Endothelial cell of umbilical vein (primary cell): ENCODE measurements at regions not wholly inside any gene's neighbourhood (a gene's known extent, or its start where the extent isn't known, plus 50 kb on each side); places are given as distances from the start of the nearest gene placed in this dataset.

Source experiments
- BruUV-seq: library from RNA; stranded (reverse); fragments of 400-500 nt; replicated peaks from 2 replicates; lab custom pipeline; 2021; lab: Mats Ljungman, UMichigan
- CTCF ChIA-PET: fragments of 300-600, 350-600 bp; sonication (Branson Sonifier 250); formaldehyde crosslinking; loops from one replicate; lab custom pipeline; 2021; ENCODE audit warnings: antibody characterized with exemption, inconsistent platforms; lab: Charles Lee
- POLR2A ChIA-PET: fragments of 300-600, 350-600 bp; sonication (Branson Sonifier 250); formaldehyde crosslinking; loops from one replicate; lab custom pipeline; 2021; ENCODE audit warnings: antibody characterized with exemption, inconsistent platforms; lab: Charles Lee
- DNase-seq: peaks from one replicate; pipeline ENCODE4 v3.0.0-alpha.2; 2011; ENCODE audit warnings: low read depth, low spot score
- FAIRE-seq: peaks from 2 replicates; lab custom pipeline; 2011; peaks lifted over from hg19 to GRCh38; lab: Jason Lieb, UNC
- H2AFZ ChIP-seq: 2 replicates; pipeline ENCODE4 v1.6.0; 2012; ENCODE audit warnings: low read depth, low read length, control low read depth, inconsistent platforms
- H3K27ac ChIP-seq: 2 replicates; pipeline ENCODE4 v1.5.1; 2011; ENCODE audit warnings: low read depth, mild to moderate bottlenecking, control low read depth, low read length, moderate library complexity; ENCODE audit not compliant: insufficient read depth
- H3K27me3 ChIP-seq, 2 experiments: 2 replicates each; pipeline versions ENCODE4 v1.6.0 to v1.6.1; 2011; ENCODE audit warnings: low read length in 2 of 2, mixed read lengths in 1 of 2; ENCODE audit not compliant: control insufficient read depth in 2 of 2, insufficient read depth in 2 of 2
- H3K36me3 ChIP-seq, 2 experiments: 2 replicates in 1 of 2; 3 replicates in 1 of 2; pipeline ENCODE4 v1.5.1; 2011; ENCODE audit warnings: low read length in 2 of 2, mild to moderate bottlenecking in 1 of 2, moderate library complexity in 1 of 2; ENCODE audit not compliant: control insufficient read depth in 2 of 2, insufficient read depth in 2 of 2; ENCODE audit errors: extremely low read depth in 1 of 2
- H3K4me1 ChIP-seq: 3 replicates; pipeline ENCODE4 v1.5.1; 2011; ENCODE audit warnings: mild to moderate bottlenecking, low read length; ENCODE audit not compliant: control insufficient read depth, insufficient read depth; ENCODE audit errors: extremely low read depth
- H3K4me2 ChIP-seq: 2 replicates; pipeline ENCODE4 v1.6.1; 2011; ENCODE audit warnings: low read length, control low read depth, mixed read lengths; ENCODE audit not compliant: insufficient read depth
- H3K4me3 ChIP-seq, 3 experiments: fragments of 200-600 bp in 1 of 3; sonication (generic), shearing (Covaris generic) in 1 of 3; replicated peaks in 1 of 3; 2 replicates each; pipeline ENCODE4 v1.5.1; 2011 to 2016; ENCODE audit warnings: control low read depth in 3 of 3, low read length in 3 of 3, mild to moderate bottlenecking in 2 of 3, inconsistent platforms in 1 of 3, low read depth in 1 of 3, moderate library complexity in 1 of 3; ENCODE audit not compliant: insufficient read depth in 1 of 3
- H3K79me2 ChIP-seq: 2 replicates; pipeline ENCODE4 v1.6.0; 2012; ENCODE audit warnings: low read length, inconsistent platforms; ENCODE audit not compliant: control insufficient read depth, insufficient read depth
- H3K9ac ChIP-seq: replicated peaks from 2 replicates; pipeline ENCODE3; 2011; ENCODE audit warnings: low read length, control low read depth; ENCODE audit not compliant: insufficient read depth; ENCODE audit errors: extremely low read depth
- H3K9me1 ChIP-seq: replicated peaks from 3 replicates; pipeline ENCODE4 v1.6.0; 2011; ENCODE audit warnings: mild to moderate bottlenecking, low read length; ENCODE audit not compliant: control insufficient read depth, insufficient read depth; ENCODE audit errors: extremely low read depth
- H3K9me3 ChIP-seq: replicated peaks from 2 replicates; pipeline ENCODE4 v1.5.1; 2012; ENCODE audit warnings: low read length, inconsistent platforms; ENCODE audit not compliant: control insufficient read depth, insufficient read depth
- H4K20me1 ChIP-seq: replicated peaks from 2 replicates; pipeline ENCODE3; 2011; ENCODE audit warnings: mild to moderate bottlenecking, low read length; ENCODE audit not compliant: control insufficient read depth, insufficient read depth; ENCODE audit errors: extremely low read depth
- CTCF ChIP-seq, 2 donors: IDR thresholded peaks; 1 replicate in 1 of 2; 2 replicates in 1 of 2; pipeline ENCODE4 v1.5.1; 2011; ENCODE audit warnings: low read length in 2 of 2, mild to moderate bottlenecking in 2 of 2, moderate library complexity in 2 of 2, control low read depth in 1 of 2, inconsistent platforms in 1 of 2, low read depth in 1 of 2; ENCODE audit not compliant: insufficient read depth in 1 of 2; ENCODE audit errors: extremely low read depth in 1 of 2
- EZH2 ChIP-seq: IDR thresholded peaks from 2 replicates; pipeline ENCODE4 v1.6.1; 2012; ENCODE audit warnings: borderline replicate concordance, low read depth, mild to moderate bottlenecking, moderate library complexity, low read length, inconsistent platforms; ENCODE audit not compliant: severe bottlenecking
- FOS ChIP-seq: IDR thresholded peaks from 2 replicates; pipeline ENCODE4 v1.6.1; 2011; ENCODE audit warnings: mild to moderate bottlenecking, low read length, moderate library complexity, borderline replicate concordance; ENCODE audit not compliant: insufficient read depth
- GATA2 ChIP-seq: IDR thresholded peaks from 2 replicates; pipeline ENCODE4 v1.7.0; 2011; ENCODE audit warnings: low read depth, mild to moderate bottlenecking, moderate library complexity, mixed read lengths, low read length; ENCODE audit not compliant: insufficient read length, insufficient read depth
- JUN ChIP-seq: IDR thresholded peaks from 2 replicates; pipeline ENCODE4 v1.6.1; 2011; ENCODE audit warnings: borderline replicate concordance, low read depth; ENCODE audit not compliant: insufficient read length, insufficient read depth
- MAX ChIP-seq: IDR thresholded peaks from 2 replicates; pipeline ENCODE4 v1.6.1; 2011; ENCODE audit not compliant: insufficient read depth, insufficient read length
- MYC ChIP-seq: IDR thresholded peaks from one replicate; pipeline ENCODE4 v1.6.1; 2011; ENCODE audit warnings: mild to moderate bottlenecking, low read depth, low read length
- POLR2A ChIP-seq: IDR thresholded peaks from 2 replicates; pipeline ENCODE4 v1.6.1; 2012; ENCODE audit warnings: low read depth, mild to moderate bottlenecking, control low read depth, low read length
- POLR2AphosphoS5 ChIP-seq: IDR thresholded peaks from 2 replicates; pipeline ENCODE4 v1.6.1; 2012; ENCODE audit warnings: low read depth, mild to moderate bottlenecking, control low read depth, low read length, moderate library complexity; ENCODE audit not compliant: insufficient read depth
- dilution Hi-C: fragments of 300-500 bp; cut with MboI; formaldehyde crosslinking; loops from one replicate; pipeline ENCODE4 v1.15.0; 2019; ENCODE audit warnings: low sequenced_read_pairs; ENCODE audit not compliant: extremely low pct_ligation_motif_present
- intact Hi-C: fragments of 100-400 bp; cut with micrococcal nuclease; formaldehyde crosslinking; loops from one replicate; pipeline ENCODE4 v1.10.0; 2022

- Histone ChIP-seq H3K79me2 (no peaks in the 10 kb centered on the region), H2AFZ (no peak overlapping the region), H3K36me3 (no peaks in the 10 kb centered on the region), H3K9ac (no peak overlapping the region), H4K20me1 (no peaks in the 10 kb centered on the region), H3K27ac (no peak overlapping the region), H3K4me3 (no peak overlapping the region), H3K27me3 (peaks cover 27 to 44% of the 10 kb centered on the region in 2 experiments), H3K4me1 (no peaks in the 10 kb centered on the region), H3K9me3 (no peaks in the 10 kb centered on the region), H3K4me2 (no peak overlapping the region), H3K9me1 (no peaks in the 10 kb centered on the region)
- BruUV-seq, result no TSS peak
- dilution Hi-C loops (no loop called here), intact Hi-C loops (no loop called here)
- ChIA-PET CTCF (interaction anchor here (1.6 kb wide), 1 partner anchor 164 kb away, joined by 5 read pairs; no protein-coding TSS in a partner anchor), POLR2A (no interaction called here)
- no peak for TF ChIP-seq EZH2
- TF ChIP-seq POLR2A, result no peak
- TF ChIP-seq POLR2AphosphoS5, result no peak
- no peak for TF ChIP-seq CTCF (IDR thresholded peaks at IDR 0.05; ENCODE audit: extremely low read depth in 1 of 2, insufficient read depth in 1 of 2, low read depth in 1 of 2, low read length in 2 of 2)
- DNase-seq (no peak), FAIRE-seq (no peak)
These were observed 221.9 kb upstream of the TOPAZ1 start for GRCh38 chr3:44019736-44020135.

- Histone ChIP-seq H3K27ac (no peak overlapping the region), H2AFZ (no peak overlapping the region), H3K4me1 (no peaks in the 10 kb centered on the region), H3K4me2 (no peak overlapping the region), H3K9me1 (no peaks in the 10 kb centered on the region), H3K9ac (no peak overlapping the region), H3K4me3 (no peak overlapping the region), H3K27me3 (peaks cover 27 to 44% of the 10 kb centered on the region in 2 experiments), H3K79me2 (no peaks in the 10 kb centered on the region), H4K20me1 (no peaks in the 10 kb centered on the region), H3K9me3 (no peaks in the 10 kb centered on the region), H3K36me3 (no peaks in the 10 kb centered on the region)
- TF ChIP-seq JUN (no peak), FOS (no peak), POLR2AphosphoS5 (no peak), CTCF (IDR thresholded peaks at IDR 0.05; ENCODE audit: extremely low read depth in 1 of 2, insufficient read depth in 1 of 2, low read depth in 1 of 2, low read length in 2 of 2) (no peak), MAX (no peak), GATA2 (no peak), MYC (no peak), POLR2A (no peak), EZH2 (no peak)
- ChIA-PET POLR2A (no interaction called here), CTCF (interaction anchor here (1.6 kb wide), 1 partner anchor 165 kb away, joined by 5 read pairs; no protein-coding TSS in a partner anchor)
- no peak for FAIRE-seq
- intact Hi-C loops, result no loop called here
- no TSS peak for BruUV-seq
- dilution Hi-C loops, result no loop called here
- DNase-seq, result no peak
These were observed 221.5 kb upstream of the TOPAZ1 start for GRCh38 chr3:44020143-44020542.
